ENCODE measurements at regions not wholly inside any gene's neighbourhood (a gene's known extent, or its start where the extent isn't known, plus 50 kb on each side); places are given as distances from the start of the nearest gene placed in this dataset.

- POLR2A ChIA-PET: no interaction called here
- Mint-ChIP-seq H3K36me3 (ENCODE audit: low read depth) (peaks cover 6% of the 10 kb centered on the region), H3K4me3 (no peak overlapping the region), H3K27me3 (no peaks in the 10 kb centered on the region), H3K27ac (no peak overlapping the region), H3K4me1 (ENCODE audit: low read depth) (no peaks in the 10 kb centered on the region), H3K9me3 (peaks cover 12% of the 10 kb centered on the region)
- intact Hi-C loops (cut with micrococcal nuclease): no loop called here
- ATAC-seq (no peak), DNase-seq (no peak)
- TF ChIP-seq, protein P1, sequence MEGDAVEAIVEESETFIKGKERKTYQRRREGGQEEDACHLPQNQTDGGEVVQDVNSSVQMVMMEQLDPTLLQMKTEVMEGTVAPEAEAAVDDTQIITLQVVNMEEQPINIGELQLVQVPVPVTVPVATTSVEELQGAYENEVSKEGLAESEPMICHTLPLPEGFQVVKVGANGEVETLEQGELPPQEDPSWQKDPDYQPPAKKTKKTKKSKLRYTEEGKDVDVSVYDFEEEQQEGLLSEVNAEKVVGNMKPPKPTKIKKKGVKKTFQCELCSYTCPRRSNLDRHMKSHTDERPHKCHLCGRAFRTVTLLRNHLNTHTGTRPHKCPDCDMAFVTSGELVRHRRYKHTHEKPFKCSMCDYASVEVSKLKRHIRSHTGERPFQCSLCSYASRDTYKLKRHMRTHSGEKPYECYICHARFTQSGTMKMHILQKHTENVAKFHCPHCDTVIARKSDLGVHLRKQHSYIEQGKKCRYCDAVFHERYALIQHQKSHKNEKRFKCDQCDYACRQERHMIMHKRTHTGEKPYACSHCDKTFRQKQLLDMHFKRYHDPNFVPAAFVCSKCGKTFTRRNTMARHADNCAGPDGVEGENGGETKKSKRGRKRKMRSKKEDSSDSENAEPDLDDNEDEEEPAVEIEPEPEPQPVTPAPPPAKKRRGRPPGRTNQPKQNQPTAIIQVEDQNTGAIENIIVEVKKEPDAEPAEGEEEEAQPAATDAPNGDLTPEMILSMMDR (IDR thresholded peaks at IDR 0.05): no peak
- CTCF ChIA-PET: no interaction called here
These were observed 79.4 kb upstream of the IGFBP3 start for GRCh38 chr7:46000513-46000912.

GRCh38 chr7:45999541-45999940, 78.5 kb upstream of the IGFBP3 start:
- intact Hi-C loops (cut with micrococcal nuclease): no loop called here
- TF ChIP-seq, protein P1 (IDR thresholded peaks at IDR 0.05): no peak
- Mint-ChIP-seq H3K4me3 (no peak overlapping the region), H3K9me3 (peaks cover 16% of the 10 kb centered on the region), H3K4me1 (ENCODE audit: low read depth) (no peaks in the 10 kb centered on the region), H3K27me3 (no peaks in the 10 kb centered on the region), H3K36me3 (ENCODE audit: low read depth) (peaks cover 8% of the 10 kb centered on the region), H3K27ac (no peak overlapping the region)
- no peak for ATAC-seq
- ChIA-PET CTCF (no interaction called here), POLR2A (no interaction called here)
- DNase-seq: no peak

GRCh38 chr7:45998506-45998905, 77.4 kb upstream of the IGFBP3 start:
- ChIA-PET CTCF (no interaction called here), POLR2A (no interaction called here)
- H3K36me3 Mint-ChIP-seq (ENCODE audit: low read depth): peaks cover 17% of the 10 kb centered on the region
- no peaks in the 10 kb centered on the region for H3K27me3 Mint-ChIP-seq
- intact Hi-C loops (cut with micrococcal nuclease): no loop called here
- H3K4me1 Mint-ChIP-seq (ENCODE audit: low read depth): no peaks in the 10 kb centered on the region
- TF ChIP-seq, protein P1 (IDR thresholded peaks at IDR 0.05): no peak
- H3K9me3 Mint-ChIP-seq: peaks cover 17% of the 10 kb centered on the region
- H3K4me3 Mint-ChIP-seq: no peak overlapping the region
- no peak overlapping the region for H3K27ac Mint-ChIP-seq
- DNase-seq (no peak), ATAC-seq (no peak)

DNA sequence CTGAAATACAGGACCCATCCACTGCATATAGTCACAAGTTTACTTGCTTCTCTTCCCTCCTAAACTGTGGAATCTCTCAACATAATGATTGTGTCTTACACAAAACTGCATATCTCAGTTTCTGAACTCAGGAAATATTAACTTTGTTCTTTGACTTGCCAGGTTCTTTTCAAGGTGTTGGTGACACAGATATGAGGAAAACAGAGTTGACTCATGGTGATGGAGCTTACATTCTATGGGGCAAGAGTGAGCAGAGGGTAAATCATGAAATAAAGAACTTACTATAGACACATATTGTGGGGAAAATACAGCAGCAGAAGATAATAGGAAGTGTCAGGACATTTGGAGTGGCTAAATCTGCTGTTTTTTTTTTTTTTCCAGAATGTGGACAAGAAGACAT, 72.5 kb upstream of the IGFBP3 start:
- TF ChIP-seq, protein P1 (IDR thresholded peaks at IDR 0.05): no peak
- intact Hi-C loops (cut with micrococcal nuclease): no loop called here
- ATAC-seq (no peak), DNase-seq (no peak)
- Mint-ChIP-seq H3K27ac (no peak overlapping the region), H3K36me3 (ENCODE audit: low read depth) (peaks cover 18% of the 10 kb centered on the region), H3K27me3 (no peaks in the 10 kb centered on the region), H3K4me3 (no peak overlapping the region), H3K9me3 (peaks cover 15% of the 10 kb centered on the region), H3K4me1 (ENCODE audit: low read depth) (no peaks in the 10 kb centered on the region)
- CTCF ChIA-PET: no interaction called here
- POLR2A ChIA-PET: no interaction called here

GRCh38 chr7:45992826-45993225, 71.8 kb upstream of the IGFBP3 start:
- DNase-seq (no peak), ATAC-seq (no peak)
- Mint-ChIP-seq H3K4me1 (ENCODE audit: low read depth) (no peaks in the 10 kb centered on the region), H3K9me3 (peaks cover 15% of the 10 kb centered on the region), H3K36me3 (ENCODE audit: low read depth) (peaks cover 18% of the 10 kb centered on the region), H3K27ac (no peak overlapping the region), H3K27me3 (no peaks in the 10 kb centered on the region), H3K4me3 (no peak overlapping the region)
- CTCF ChIA-PET: no interaction called here
- intact Hi-C loops (cut with micrococcal nuclease): no loop called here
- TF ChIP-seq, protein P1 (IDR thresholded peaks at IDR 0.05): no peak
- POLR2A ChIA-PET: no interaction called here
